ENCODE measurements at regions not wholly inside any gene's neighbourhood (a gene's known extent, or its start where the extent isn't known, plus 50 kb on each side); places are given as distances from the start of the nearest gene placed in this dataset.

- TF ChIP-seq CTCF (IDR thresholded peaks at IDR 0.05; ENCODE audit: insufficient read depth, low read length, poor library complexity, severe bottlenecking) (no peak), EZH2phosphoT487 (conservative IDR thresholded peaks at IDR 0.05; ENCODE audit: low read length) (no peak)
These were observed 405.1 kb upstream of the POU3F3 start for GRCh38 chr2:104448661-104449440.
